Thyroid gland (tissue), 4 donors: ENCODE measurements at regions not wholly inside any gene's neighbourhood (a gene's known extent, or its start where the extent isn't known, plus 50 kb on each side); places are given as distances from the start of the nearest gene placed in this dataset.

Experiments
- DNase-seq, 2 donors: peaks; one replicate each; pipeline ENCODE4 v3.0.0-alpha.2; 2019
- H3K27ac ChIP-seq, 3 donors: fragments of 200-600 bp; sonication (generic); 1 replicate in 2 of 3; 2 replicates in 1 of 3; pipeline ENCODE4 v1.5.1; 2016 to 2019; ENCODE audit warnings: mild to moderate bottlenecking in 1 of 3, moderate library complexity in 1 of 3
- H3K27me3 ChIP-seq: fragments of 200-600 bp; sonication (generic); one replicate; pipeline ENCODE4 v1.5.1; 2019
- H3K36me3 ChIP-seq, 2 donors: fragments of 200-600 bp; sonication (generic); one replicate each; pipeline ENCODE4 v1.5.1; 2016 to 2019
- H3K4me1 ChIP-seq, 2 donors: fragments of 200-600 bp; sonication (generic); one replicate each; pipeline ENCODE4 v1.5.1; 2017 to 2019
- H3K4me3 ChIP-seq, 3 donors: fragments of 200-600 bp; sonication (generic); replicated peaks in 1 of 3; 1 replicate in 2 of 3; 2 replicates in 1 of 3; pipeline ENCODE4 v1.5.1; 2016; ENCODE audit warnings: mild to moderate bottlenecking in 1 of 3
- H3K9me3 ChIP-seq: fragments of 200-600 bp; sonication (generic); one replicate; pipeline ENCODE4 v1.5.1; 2017
- CTCF ChIP-seq, 6 experiments: fragments of 200-600 bp in 3 of 6; fragments of 450-650 bp in 3 of 6; sonication (generic) in 3 of 6; IDR thresholded peaks; one replicate each; pipeline ENCODE4 v1.5.1; 2016 to 2019; ENCODE audit warnings: antibody characterized with exemption in 6 of 6, mild to moderate bottlenecking in 2 of 6, inconsistent platforms in 1 of 6, moderate library complexity in 1 of 6
- POLR2A ChIP-seq, 2 donors: fragments of 450-650 bp; IDR thresholded peaks; one replicate each; pipeline ENCODE4 v1.6.1; 2017; ENCODE audit warnings: antibody characterized with exemption in 2 of 2, mild to moderate bottlenecking in 2 of 2, moderate library complexity in 1 of 2
- WGBS, 2 donors: methylation state at CpG; one replicate each; pipeline ENCODE4 v1.1.5; 2017; 5-methylcytosine and 5-hydroxymethylcytosine counted together
- intact Hi-C: fragments of 100-400 bp; cut with DNase I; formaldehyde crosslinking; loops from one replicate; pipeline ENCODE4 v1.15.1; 2023

GRCh38 chr1:87999852-88000251, 671.2 kb downstream of the LMO4 start:
- TF ChIP-seq CTCF (IDR thresholded peaks at IDR 0.05) (no peak), POLR2A (IDR thresholded peaks at IDR 0.05) (no peak)
- H3K36me3 ChIP-seq: no peaks in the 10 kb centered on the region
- no peaks in the 10 kb centered on the region for H3K27me3 ChIP-seq
- H3K4me1 ChIP-seq: no peaks in the 10 kb centered on the region
- no peaks in the 10 kb centered on the region for H3K9me3 ChIP-seq
- H3K27ac ChIP-seq: no peak overlapping the region
- no peak overlapping the region for H3K4me3 ChIP-seq
- intact Hi-C loops: no loop called here
- DNase-seq: no peak
- 89 to 91% methylated on average over 6 of the region's 6 CpGs for WGBS, 2 donors

- DNase-seq: no peak
- H3K36me3 ChIP-seq: no peaks in the 10 kb centered on the region
- TF ChIP-seq CTCF (IDR thresholded peaks at IDR 0.05): no peak
- TF ChIP-seq POLR2A (IDR thresholded peaks at IDR 0.05): no peak
- no peak overlapping the region for H3K27ac ChIP-seq
- H3K4me3 ChIP-seq: no peak overlapping the region
- H3K9me3 ChIP-seq: no peaks in the 10 kb centered on the region
- WGBS, 2 donors: 88 to 91% methylated on average over 1 of the region's 1 CpG
- intact Hi-C loops: no loop called here
- no peaks in the 10 kb centered on the region for H3K4me1 ChIP-seq
- no peaks in the 10 kb centered on the region for H3K27me3 ChIP-seq
Observed at GRCh38 chr1:88001460-88001859, 672.8 kb downstream of the LMO4 start.

GRCh38 chr1:88003255-88003654, 674.6 kb downstream of the LMO4 start:
- Histone ChIP-seq H3K4me1 (no peaks in the 10 kb centered on the region), H3K27me3 (no peaks in the 10 kb centered on the region), H3K9me3 (no peaks in the 10 kb centered on the region), H3K36me3 (no peaks in the 10 kb centered on the region), H3K4me3 (no peak overlapping the region), H3K27ac (no peak overlapping the region)
- no peak for DNase-seq
- 94 to 97% methylated on average over 2 of the region's 2 CpGs for WGBS, 2 donors
- TF ChIP-seq CTCF (IDR thresholded peaks at IDR 0.05) (no peak), POLR2A (IDR thresholded peaks at IDR 0.05) (no peak)
- intact Hi-C loops: no loop called here

GRCh38 chr1:88009916-88010315, 674.2 kb upstream of the PKN2 start:
- no peaks in the 10 kb centered on the region for H3K9me3 ChIP-seq
- H3K4me1 ChIP-seq: peaks cover 0 to 5% of the 10 kb centered on the region in 2 donors
- DNase-seq: no peak
- no peak overlapping the region for H3K4me3 ChIP-seq
- H3K27me3 ChIP-seq: no peaks in the 10 kb centered on the region
- peak in 3 of 6 experiments; percentile 11 to 24 (median 17) for TF ChIP-seq CTCF (IDR thresholded peaks at IDR 0.05)
- no peak for TF ChIP-seq POLR2A (IDR thresholded peaks at IDR 0.05)
- WGBS, 2 donors: 47 to 75% methylated on average over 1 of the region's 1 CpG
- H3K36me3 ChIP-seq: no peaks in the 10 kb centered on the region
- intact Hi-C loops: no loop called here
- no peak overlapping the region for H3K27ac ChIP-seq

GRCh38 chr1:88013485-88013884, 670.6 kb upstream of the PKN2 start:
- no peak for DNase-seq
- intact Hi-C loops: no loop called here

More at GRCh38 chr1:88013485-88013884, 670.6 kb upstream of the PKN2 start:
- TF ChIP-seq CTCF (IDR thresholded peaks at IDR 0.05) (no peak), POLR2A (IDR thresholded peaks at IDR 0.05) (no peak)
- Histone ChIP-seq H3K27me3 (no peaks in the 10 kb centered on the region), H3K4me3 (no peak overlapping the region), H3K27ac (no peak overlapping the region), H3K36me3 (no peaks in the 10 kb centered on the region), H3K9me3 (no peaks in the 10 kb centered on the region), H3K4me1 (peaks cover 18 to 23% of the 10 kb centered on the region in 2 donors)
